ENCODE measurements at regions not wholly inside any gene's neighbourhood (a gene's known extent, or its start where the extent isn't known, plus 50 kb on each side); places are given as distances from the start of the nearest gene placed in this dataset.

- Histone ChIP-seq H3K4me2 (ENCODE audit: control insufficient read depth, extremely low read depth, insufficient read depth, low read depth, low read length) (peak overlapping the region; percentile 15), H3K4me1 (ENCODE audit: control insufficient read depth, extremely low read depth, insufficient read depth, low read length) (peaks cover 5% of the 10 kb centered on the region), H3K9ac (ENCODE audit: control insufficient read depth, extremely low read depth, insufficient read depth, low read length) (no peak overlapping the region), H3K27ac (ENCODE audit: control insufficient read depth, insufficient read depth, low read length) (no peak overlapping the region), H4K20me1 (ENCODE audit: control insufficient read depth, extremely low read depth, insufficient read depth, low read length) (no peaks in the 10 kb centered on the region), H3K36me3 (ENCODE audit: control insufficient read depth in 2 of 2, extremely low read depth in 1 of 2, insufficient read depth in 2 of 2, low read length in 2 of 2) (no peaks in the 10 kb centered on the region), H3K4me3 (ENCODE audit: control insufficient read depth in 2 of 3, extremely low read depth in 1 of 3, insufficient read depth in 2 of 3, low read depth in 1 of 3, low read length in 3 of 3) (no peak overlapping the region), H3K79me2 (ENCODE audit: control insufficient read depth, insufficient read depth, low read length) (no peaks in the 10 kb centered on the region), H3K27me3 (ENCODE audit: control insufficient read depth, extremely low read depth, insufficient read depth, low read length) (no peaks in the 10 kb centered on the region), H3K9me1 (ENCODE audit: control insufficient read depth, extremely low read depth, insufficient read depth, low read length) (no peaks in the 10 kb centered on the region), H2AFZ (ENCODE audit: control insufficient read depth, low read length) (peak overlapping the region; percentile 85), H3K9me3 (ENCODE audit: control insufficient read depth, low read depth, low read length) (no peaks in the 10 kb centered on the region)
- dilution Hi-C loops (cut with MboI; ENCODE audit: extremely low pct_ligation_motif_present, low sequenced_read_pairs) = no loop called here
- FAIRE-seq (no peak), DNase-seq (ENCODE audit: low read depth, low spot score) (no peak)
- TF ChIP-seq CTCF (optimal IDR thresholded peaks at IDR 0.05 in 1 of 3, IDR thresholded peaks at IDR 0.05 in 1 of 3, conservative IDR thresholded peaks at IDR 0.05 in 1 of 3; ENCODE audit: extremely low read depth in 1 of 3, insufficient read depth in 2 of 3, low read length in 3 of 3) (no peak), EZH2 (IDR thresholded peaks at IDR 0.05; ENCODE audit: low read length) (no peak)
Measured at GRCh38 chr3:152656972-152657355, 178.0 kb upstream of the P2RY1 start.

GRCh38 chr3:152658977-152659720 lies 175.8 kb upstream of the P2RY1 start:
- Histone ChIP-seq H3K9me1 (ENCODE audit: control insufficient read depth, extremely low read depth, insufficient read depth, low read length) (no peaks in the 10 kb centered on the region), H3K27me3 (ENCODE audit: control insufficient read depth, extremely low read depth, insufficient read depth, low read length) (no peaks in the 10 kb centered on the region), H4K20me1 (ENCODE audit: control insufficient read depth, extremely low read depth, insufficient read depth, low read length) (no peaks in the 10 kb centered on the region), H3K79me2 (ENCODE audit: control insufficient read depth, insufficient read depth, low read length) (no peaks in the 10 kb centered on the region), H3K27ac (ENCODE audit: control insufficient read depth, insufficient read depth, low read length) (no peak overlapping the region), H3K9me3 (ENCODE audit: control insufficient read depth, low read depth, low read length) (no peaks in the 10 kb centered on the region), H3K4me3 (ENCODE audit: control insufficient read depth in 2 of 3, extremely low read depth in 1 of 3, insufficient read depth in 2 of 3, low read depth in 1 of 3, low read length in 3 of 3) (no peak overlapping the region), H2AFZ (ENCODE audit: control insufficient read depth, low read length) (no peak overlapping the region), H3K4me1 (ENCODE audit: control insufficient read depth, extremely low read depth, insufficient read depth, low read length) (peaks cover 5% of the 10 kb centered on the region), H3K9ac (ENCODE audit: control insufficient read depth, extremely low read depth, insufficient read depth, low read length) (no peak overlapping the region), H3K36me3 (ENCODE audit: control insufficient read depth in 2 of 2, extremely low read depth in 1 of 2, insufficient read depth in 2 of 2, low read length in 2 of 2) (no peaks in the 10 kb centered on the region), H3K4me2 (ENCODE audit: control insufficient read depth, extremely low read depth, insufficient read depth, low read depth, low read length) (no peak overlapping the region)
- FAIRE-seq = no peak
- TF ChIP-seq CTCF (optimal IDR thresholded peaks at IDR 0.05 in 1 of 3, IDR thresholded peaks at IDR 0.05 in 1 of 3, conservative IDR thresholded peaks at IDR 0.05 in 1 of 3; ENCODE audit: extremely low read depth in 1 of 3, insufficient read depth in 2 of 3, low read length in 3 of 3) = no peak
- no peak for TF ChIP-seq EZH2 (IDR thresholded peaks at IDR 0.05; ENCODE audit: low read length)
- dilution Hi-C loops (cut with MboI; ENCODE audit: extremely low pct_ligation_motif_present, low sequenced_read_pairs) = no loop called here
- no peak for DNase-seq (ENCODE audit: low read depth, low spot score)

Data from keratinocyte (primary cell).